ENCODE measurements at regions not wholly inside any gene's neighbourhood (a gene's known extent, or its start where the extent isn't known, plus 50 kb on each side); places are given as distances from the start of the nearest gene placed in this dataset.

DNA sequence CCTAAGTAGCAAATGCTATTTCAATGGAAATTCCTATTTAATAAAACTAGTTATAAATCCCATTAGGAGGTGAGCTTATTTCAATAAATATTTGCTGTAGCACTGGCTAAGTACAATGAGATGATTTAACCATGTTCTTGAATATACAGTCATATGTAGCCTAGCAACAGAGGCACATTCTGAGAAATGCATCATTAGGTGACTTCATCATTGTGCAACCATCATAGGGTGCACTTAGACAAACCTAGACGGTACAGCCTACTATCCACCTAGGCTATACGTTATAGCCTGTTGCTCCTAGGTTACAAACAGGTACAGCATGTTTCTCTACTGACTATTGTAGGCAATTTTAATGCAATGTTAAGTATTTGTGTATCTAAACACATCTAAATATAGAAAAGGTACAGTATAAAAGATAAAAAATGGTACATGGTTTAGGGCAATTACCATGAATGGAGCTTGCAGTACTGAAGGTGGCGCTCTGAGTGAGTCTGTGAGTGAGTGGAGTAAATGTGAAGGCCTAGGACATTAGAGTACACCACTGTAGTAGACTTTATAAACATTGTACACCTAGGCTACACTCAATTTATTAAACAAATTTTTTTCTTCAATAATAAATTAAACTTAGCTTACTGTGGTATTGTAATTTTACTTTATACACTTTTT is 350.1 kb downstream of the CASP12 start:
- TF ChIP-seq, protein P1, sequence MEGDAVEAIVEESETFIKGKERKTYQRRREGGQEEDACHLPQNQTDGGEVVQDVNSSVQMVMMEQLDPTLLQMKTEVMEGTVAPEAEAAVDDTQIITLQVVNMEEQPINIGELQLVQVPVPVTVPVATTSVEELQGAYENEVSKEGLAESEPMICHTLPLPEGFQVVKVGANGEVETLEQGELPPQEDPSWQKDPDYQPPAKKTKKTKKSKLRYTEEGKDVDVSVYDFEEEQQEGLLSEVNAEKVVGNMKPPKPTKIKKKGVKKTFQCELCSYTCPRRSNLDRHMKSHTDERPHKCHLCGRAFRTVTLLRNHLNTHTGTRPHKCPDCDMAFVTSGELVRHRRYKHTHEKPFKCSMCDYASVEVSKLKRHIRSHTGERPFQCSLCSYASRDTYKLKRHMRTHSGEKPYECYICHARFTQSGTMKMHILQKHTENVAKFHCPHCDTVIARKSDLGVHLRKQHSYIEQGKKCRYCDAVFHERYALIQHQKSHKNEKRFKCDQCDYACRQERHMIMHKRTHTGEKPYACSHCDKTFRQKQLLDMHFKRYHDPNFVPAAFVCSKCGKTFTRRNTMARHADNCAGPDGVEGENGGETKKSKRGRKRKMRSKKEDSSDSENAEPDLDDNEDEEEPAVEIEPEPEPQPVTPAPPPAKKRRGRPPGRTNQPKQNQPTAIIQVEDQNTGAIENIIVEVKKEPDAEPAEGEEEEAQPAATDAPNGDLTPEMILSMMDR (IDR thresholded peaks at IDR 0.05; ENCODE audit: borderline replicate concordance, extremely low read depth, low read length, poor library complexity, severe bottlenecking) = no peak
- TF ChIP-seq EZH2 (IDR thresholded peaks at IDR 0.05; ENCODE audit: borderline replicate concordance, low read depth, low read length, severe bottlenecking) = no peak

Measured in DND-41 (cell line).